Fibroblast of the aortic adventitia (primary cell): ENCODE measurements at regions not wholly inside any gene's neighbourhood (a gene's known extent, or its start where the extent isn't known, plus 50 kb on each side); places are given as distances from the start of the nearest gene placed in this dataset.
"Not testable (repeated sequence)": the region's sequence is repeated elsewhere in the genome, so short reads cannot be mapped to it uniquely, and the experiment has no call there.

Source experiments
- DNase-seq: peaks from one replicate; pipeline ENCODE4 v3.0.0-alpha.2; 2010; ENCODE audit warnings: low read depth
- H3K4me3 ChIP-seq: 2 replicates; pipeline ENCODE4 v1.5.1; 2011; ENCODE audit warnings: low read depth, mild to moderate bottlenecking, control low read depth, low read length, moderate library complexity
- CTCF ChIP-seq: IDR thresholded peaks from 2 replicates; pipeline ENCODE4 v1.5.1; 2011; ENCODE audit warnings: mild to moderate bottlenecking, low read length, control low read depth, inconsistent platforms; ENCODE audit not compliant: insufficient read depth

GRCh38 chr6:163705923-163706322 lies 291.4 kb downstream of the QKI start:
- no peak for TF ChIP-seq CTCF
- H3K4me3 ChIP-seq, result no peak overlapping the region
- no peak for DNase-seq

GRCh38 chr6:163702736-163703135 lies 288.2 kb downstream of the QKI start:
- no peak for DNase-seq
- no peak overlapping the region for H3K4me3 ChIP-seq
- TF ChIP-seq CTCF, result no peak

- H3K4me3 ChIP-seq, result no peak overlapping the region
- TF ChIP-seq CTCF, result no peak
- no peak for DNase-seq
These were observed 287.2 kb downstream of the QKI start for GRCh38 chr6:163701762-163702161.

GRCh38 chr6:163698086-163698485 lies 283.6 kb downstream of the QKI start:
- no peak for TF ChIP-seq CTCF
- H3K4me3 ChIP-seq, result no peak overlapping the region
- DNase-seq, result no peak

GRCh38 chr6:163696311-163696710 lies 281.8 kb downstream of the QKI start:
- DNase-seq, H3K4me3 ChIP-seq: not testable (repeated sequence)

- DNase-seq, result no peak
- no peak for TF ChIP-seq CTCF
- H3K4me3 ChIP-seq, result no peak overlapping the region
These were observed 280.9 kb downstream of the QKI start for GRCh38 chr6:163695414-163695864.

- no peak for TF ChIP-seq CTCF
- H3K4me3 ChIP-seq, result no peak overlapping the region
- no peak for DNase-seq
These were observed 280.5 kb downstream of the QKI start for GRCh38 chr6:163694988-163695398.
